ENCODE measurements at regions not wholly inside any gene's neighbourhood (a gene's known extent, or its start where the extent isn't known, plus 50 kb on each side); places are given as distances from the start of the nearest gene placed in this dataset.
"Not testable (repeated sequence)": the region's sequence is repeated elsewhere in the genome, so short reads cannot be mapped to it uniquely, and the experiment has no call there.

DNA sequence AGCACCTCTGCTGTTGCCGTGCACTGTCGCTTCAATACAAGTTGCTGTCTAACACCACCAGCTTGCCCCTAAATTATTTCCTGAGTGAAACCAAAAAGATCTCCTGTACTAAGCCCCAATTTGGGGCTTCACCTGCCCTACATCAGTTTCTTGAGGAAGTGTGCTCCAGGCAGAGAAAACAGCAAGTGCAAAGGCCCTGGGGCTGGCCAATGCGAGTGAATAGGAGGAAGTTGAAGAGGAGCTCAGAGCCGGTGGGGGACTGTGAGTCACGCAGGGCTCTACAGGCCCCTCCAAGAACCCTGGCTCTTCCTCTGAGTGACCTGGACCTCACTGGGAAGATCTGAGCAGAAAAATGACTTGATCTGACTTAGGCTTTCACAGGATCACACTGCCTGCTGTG, 117.2 kb downstream of the IPO8 start:
- no peak for DNase-seq

- DNase-seq, result no peak
These were observed 122.5 kb downstream of the IPO8 start for GRCh38 chr12:30573145-30573544.

GRCh38 chr12:30570211-30570890, 125.3 kb downstream of the IPO8 start:
- DNase-seq, result no peak

DNA sequence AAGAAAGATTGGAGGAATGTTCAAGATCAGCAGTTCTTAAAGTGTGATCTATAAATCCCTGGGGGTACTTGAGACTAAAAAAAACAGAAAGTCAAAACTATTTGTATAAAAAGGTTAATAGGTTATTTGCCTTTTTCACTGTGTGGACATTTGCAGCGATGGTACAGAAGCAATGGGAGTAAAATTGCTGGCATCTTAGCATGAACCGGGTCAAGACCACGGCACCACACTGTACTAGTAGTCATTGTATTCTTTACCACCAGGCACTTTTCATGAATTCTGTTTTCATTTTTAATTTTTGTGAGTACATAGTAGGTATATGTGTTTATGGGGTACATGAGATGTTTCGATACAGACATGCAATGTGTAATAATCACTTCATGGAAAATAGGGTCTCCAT, 126.2 kb downstream of the IPO8 start:
- no peak for DNase-seq

- DNase-seq, result no peak
These were observed 127.2 kb downstream of the IPO8 start for GRCh38 chr12:30568453-30568852.

DNA sequence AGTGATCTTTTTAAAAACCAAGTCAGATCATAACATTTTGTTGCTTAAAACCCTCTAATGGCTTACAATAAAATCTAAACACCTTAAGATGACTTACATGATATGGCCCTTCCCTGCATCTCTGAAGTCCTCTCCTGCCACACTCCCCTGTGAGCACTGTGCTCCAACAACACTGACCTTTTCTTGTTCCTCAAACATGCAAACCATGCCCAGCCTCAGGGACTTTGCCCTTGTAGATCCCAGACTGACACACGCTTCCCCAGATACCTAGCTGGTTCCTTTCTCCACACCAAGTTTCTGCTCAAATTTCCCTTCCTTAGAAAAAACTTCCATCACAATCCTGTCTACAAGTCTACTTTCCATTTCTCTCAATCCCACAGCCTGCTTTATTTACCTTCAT, 128.6 kb downstream of the IPO8 start:
- no peak for DNase-seq

- DNase-seq, result no peak
These were observed 131.3 kb downstream of the IPO8 start for GRCh38 chr12:30564394-30564793.

GRCh38 chr12:30548203-30548602, 147.5 kb downstream of the IPO8 start:
- DNase-seq, result no peak

DNA sequence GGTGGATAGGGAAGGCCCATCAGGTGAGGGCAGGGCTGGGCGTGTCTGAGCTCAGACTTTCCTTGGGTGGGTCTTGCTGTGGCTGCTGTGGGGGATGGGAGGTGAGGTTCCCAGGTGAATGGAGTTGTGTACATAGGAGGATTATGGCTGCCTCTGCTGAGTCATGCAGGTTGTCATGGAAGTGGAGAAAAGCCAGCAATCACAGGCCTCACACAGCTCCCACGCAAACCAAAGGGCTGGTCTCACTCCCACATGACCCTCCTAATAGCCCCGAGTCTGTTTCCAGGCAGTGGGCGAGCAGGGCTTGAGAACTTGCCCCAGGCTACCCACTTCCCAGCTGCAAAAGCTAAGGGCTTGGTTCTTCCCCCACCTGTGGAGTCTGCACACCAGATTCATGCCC, 149.5 kb downstream of the IPO8 start:
- DNase-seq, result no peak

DNA sequence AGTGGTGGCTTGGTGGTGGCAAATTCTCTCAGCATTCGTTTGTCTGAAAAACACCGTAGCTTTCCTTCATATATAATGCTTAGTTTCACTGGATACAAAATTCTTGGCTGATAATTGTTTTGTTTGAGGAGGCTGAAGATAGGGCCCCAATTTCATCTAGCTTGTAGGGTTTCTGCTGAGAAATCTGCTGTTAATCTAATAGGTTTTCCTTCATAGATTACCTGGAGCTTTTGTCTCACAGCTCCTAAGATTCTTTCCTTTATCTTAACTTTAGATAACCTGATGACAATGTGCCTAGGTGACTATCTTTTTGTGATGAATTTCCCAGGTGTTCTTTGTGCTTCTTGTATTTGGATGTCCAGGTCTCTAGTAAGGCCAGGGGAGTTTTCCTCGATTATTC, 151.0 kb downstream of the IPO8 start:
- not testable (repeated sequence) for DNase-seq

DNA sequence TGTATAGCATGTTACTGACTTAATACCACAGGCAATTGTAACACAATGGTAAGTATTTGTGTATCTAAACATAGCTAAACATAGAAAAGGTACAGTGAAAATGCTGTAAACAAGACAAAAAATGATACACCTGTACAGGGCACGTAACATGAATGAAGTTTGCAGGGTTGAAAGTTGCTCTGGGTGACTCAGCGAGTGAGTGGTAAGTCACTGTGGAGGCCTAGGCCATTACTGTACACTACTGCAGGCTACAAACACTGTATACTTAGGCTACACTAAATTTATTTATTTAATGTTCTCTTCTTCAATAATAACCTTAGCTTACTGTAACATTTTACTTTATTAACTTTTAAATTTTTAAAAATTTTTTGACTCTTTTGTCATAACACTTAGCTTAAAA, 158.4 kb downstream of the IPO8 start:
- no peak for DNase-seq

GRCh38 chr12:30533558-30534265, 162.0 kb downstream of the IPO8 start:
- DNase-seq, result no peak

DNA sequence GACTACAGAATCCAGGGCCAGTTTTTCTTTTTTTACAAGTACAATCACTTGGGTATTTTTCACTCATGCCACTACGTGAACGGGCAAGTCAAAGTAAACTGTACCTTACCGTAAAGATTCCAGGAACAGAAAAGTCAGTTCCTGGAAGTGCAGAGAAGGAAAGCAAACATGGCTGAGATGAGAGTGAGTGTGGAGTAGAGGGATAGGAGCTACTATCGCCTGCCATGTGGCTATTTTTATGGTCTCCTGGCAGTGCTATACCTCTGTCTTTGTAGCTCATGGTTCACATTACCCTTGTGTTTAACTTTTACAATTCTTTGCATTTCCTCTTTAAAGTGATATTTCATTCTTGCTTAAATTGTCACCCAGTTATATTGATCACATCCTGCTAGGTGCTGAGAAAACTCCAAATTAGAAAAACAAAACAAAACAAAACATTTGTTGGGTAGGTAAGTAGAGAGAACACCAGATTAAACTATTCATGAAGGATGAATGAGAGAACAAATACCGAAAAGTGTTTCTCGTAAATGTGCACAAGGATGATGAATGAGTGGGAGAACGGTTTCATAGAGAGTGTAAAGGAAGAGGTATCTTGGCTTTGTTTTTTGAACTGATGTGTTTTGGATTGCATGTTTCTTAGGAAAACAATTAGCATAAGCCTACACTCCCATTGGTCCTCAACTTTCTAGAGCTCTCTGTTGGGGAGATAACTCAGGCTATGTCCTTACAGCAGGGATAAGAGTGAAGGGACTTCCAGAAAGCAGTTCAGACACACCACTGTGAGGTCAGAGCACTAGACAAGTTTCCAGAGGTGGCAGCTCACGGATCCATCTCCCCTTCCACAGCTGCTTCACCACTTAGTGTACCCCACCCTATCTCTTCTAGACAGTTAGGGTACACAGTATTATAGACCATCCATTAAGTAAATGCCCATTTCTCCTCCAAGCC, 163.7 kb downstream of the IPO8 start:
- no peak for DNase-seq

DNA sequence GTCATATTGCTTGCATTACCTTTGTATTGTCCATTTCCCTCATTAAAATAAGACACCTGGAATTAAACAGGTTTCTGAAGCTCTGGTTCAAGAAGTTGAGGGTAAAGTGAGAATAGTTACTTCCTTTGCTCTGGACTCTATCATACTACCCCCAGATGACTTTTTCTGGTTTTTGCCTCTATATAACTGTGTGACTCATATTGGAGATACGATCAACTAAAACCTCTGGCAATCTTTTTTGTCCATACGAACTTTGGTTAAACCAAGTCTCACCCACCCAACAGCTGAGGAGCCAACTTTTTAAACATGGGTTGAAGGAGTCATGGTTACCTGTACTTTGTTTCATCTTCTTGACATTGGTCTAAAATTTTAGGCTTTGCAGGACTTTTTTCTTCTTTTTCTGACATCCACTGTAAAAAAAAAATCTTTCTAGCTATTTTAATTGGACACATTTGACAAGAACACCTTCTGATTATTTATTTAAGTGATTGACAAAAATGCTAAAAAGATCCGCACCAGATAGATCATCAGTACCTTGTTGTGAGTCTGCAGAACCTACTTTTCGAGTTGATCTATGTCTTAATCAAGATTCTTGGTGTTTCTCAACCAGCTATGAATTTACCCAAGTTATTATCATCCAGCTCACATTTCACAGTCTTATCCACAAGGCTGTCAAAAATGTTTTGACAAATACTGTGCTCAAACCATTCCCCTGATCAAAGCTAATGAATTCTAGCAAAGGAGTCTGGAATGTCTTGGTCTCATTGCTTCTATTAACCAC, 166.0 kb downstream of the IPO8 start:
- no peak for DNase-seq

DNA sequence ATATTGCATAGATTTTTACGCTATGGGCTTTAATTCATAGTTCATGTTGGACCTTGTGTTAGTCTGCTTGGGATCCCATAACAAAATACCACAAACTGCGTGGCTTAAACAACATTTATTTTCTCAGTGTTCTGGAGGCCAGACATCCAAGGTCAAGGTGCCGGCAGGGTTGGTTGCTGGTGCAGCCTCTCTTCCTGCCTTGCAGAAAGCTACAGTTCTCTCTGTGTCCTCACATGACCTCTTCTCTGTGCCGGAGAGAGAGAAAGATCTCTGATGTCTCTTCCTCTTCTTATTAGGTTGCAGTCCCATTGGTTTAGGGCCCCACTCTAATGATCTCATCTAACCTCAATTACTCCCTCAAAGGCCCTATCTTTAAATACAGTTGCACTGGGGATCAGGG, 170.5 kb downstream of the IPO8 start:
- DNase-seq, result no peak

- not testable (repeated sequence) for DNase-seq
These were observed 175.4 kb downstream of the IPO8 start for GRCh38 chr12:30520285-30520684.

GRCh38 chr12:30519535-30519934, 176.1 kb downstream of the IPO8 start:
- no peak for DNase-seq

DNA sequence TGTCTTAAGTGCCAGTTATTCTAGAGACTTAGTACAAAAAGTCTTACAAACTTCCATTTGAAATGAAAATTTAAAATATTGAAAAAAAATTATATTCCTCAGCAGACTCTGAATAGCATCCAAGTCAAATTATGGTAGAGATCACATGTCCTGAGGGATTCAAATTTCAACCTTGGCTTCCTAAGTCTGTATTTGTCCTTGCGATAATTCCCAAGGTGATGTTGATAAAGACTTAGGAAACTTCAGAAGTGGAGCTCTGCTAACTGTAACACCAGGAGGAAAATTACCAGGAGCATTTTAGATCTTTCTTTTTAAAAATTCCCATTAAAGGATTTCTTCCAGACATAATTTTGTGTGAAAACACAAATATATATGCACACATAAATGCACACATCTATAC, 178.3 kb downstream of the IPO8 start:
- DNase-seq, result no peak

DNA sequence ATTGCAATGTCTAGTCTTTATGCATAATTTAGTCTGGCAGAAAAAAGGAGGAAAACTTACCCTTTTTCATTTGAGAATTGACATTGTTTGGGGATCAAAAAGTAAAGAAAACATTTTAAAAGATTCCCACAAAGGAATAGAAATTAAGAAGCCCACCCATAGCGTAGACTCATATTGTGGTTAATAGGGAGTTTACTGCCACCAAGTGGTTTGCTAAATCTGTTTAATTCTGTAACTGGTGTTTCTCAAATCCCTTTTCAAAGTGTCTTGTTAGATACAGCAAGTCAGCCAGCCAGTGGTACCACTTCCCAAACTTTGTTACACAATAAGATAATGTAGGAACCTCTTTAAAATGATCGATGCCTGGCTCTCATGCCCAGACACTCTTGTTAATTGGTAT, 180.3 kb downstream of the IPO8 start:
- DNase-seq, result no peak

GRCh38 chr12:30514666-30515065, 181.0 kb downstream of the IPO8 start:
- DNase-seq, result no peak

DNA sequence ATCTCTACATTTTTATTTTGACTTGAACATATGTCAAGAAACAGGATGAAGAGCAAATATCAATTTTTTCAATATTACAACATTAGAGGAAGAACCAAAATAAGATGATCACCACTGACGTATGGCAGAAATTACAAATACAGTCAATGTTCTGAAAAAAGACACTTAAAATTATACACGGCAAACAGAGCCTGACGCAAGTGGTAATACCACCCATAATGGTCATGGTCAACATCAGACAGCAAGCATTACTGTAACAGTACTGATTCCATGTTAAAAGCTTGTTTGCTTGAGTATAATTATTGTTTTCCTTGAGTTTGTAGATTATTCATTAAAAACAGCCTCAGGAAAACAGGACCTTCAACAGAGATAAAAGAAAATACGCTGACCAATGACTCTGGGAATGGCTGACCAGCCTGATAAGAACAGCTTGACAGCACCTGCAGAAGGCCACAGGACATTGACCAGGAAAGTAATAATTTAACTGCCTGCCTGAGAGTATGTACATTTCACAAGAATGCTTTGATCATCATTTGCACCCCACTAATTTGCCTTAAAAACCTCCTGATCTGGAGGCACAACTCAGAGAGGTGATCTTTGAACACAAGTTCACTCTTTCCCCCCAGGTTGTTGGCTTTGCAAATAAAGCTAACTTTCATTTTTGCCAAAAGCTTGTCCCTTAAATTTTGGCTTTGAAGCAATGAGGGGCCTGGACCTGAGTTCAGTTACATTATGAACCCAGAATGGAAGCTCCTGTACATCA, 187.3 kb downstream of the IPO8 start:
- no peak for DNase-seq

- DNase-seq, result no peak
These were observed 188.1 kb downstream of the IPO8 start for GRCh38 chr12:30507576-30507975.
